Astrocyte of the cerebellum (primary cell): ENCODE measurements at regions not wholly inside any gene's neighbourhood (a gene's known extent, or its start where the extent isn't known, plus 50 kb on each side); places are given as distances from the start of the nearest gene placed in this dataset.

Experiments
- DNase-seq: peaks from one replicate; pipeline ENCODE4 v3.0.0-alpha.2; 2011; ENCODE audit warnings: low read depth
- H3K4me3 ChIP-seq: 2 replicates; pipeline ENCODE4 v1.5.1; 2011; ENCODE audit warnings: mild to moderate bottlenecking, low read depth, low read length, moderate library complexity
- in situ Hi-C: cut with HindIII; loops from 2 replicates; pipeline ENCODE4 v1.10.0; 2017; ENCODE audit warnings: low sequenced_read_pairs
- TF ChIP-seq, protein P1 (sequence below): IDR thresholded peaks from 2 replicates; pipeline ENCODE4 v1.5.1; 2012; ENCODE audit warnings: low read length, low read depth, moderate library complexity, mild to moderate bottlenecking; ENCODE audit errors: missing control alignments

DNA sequence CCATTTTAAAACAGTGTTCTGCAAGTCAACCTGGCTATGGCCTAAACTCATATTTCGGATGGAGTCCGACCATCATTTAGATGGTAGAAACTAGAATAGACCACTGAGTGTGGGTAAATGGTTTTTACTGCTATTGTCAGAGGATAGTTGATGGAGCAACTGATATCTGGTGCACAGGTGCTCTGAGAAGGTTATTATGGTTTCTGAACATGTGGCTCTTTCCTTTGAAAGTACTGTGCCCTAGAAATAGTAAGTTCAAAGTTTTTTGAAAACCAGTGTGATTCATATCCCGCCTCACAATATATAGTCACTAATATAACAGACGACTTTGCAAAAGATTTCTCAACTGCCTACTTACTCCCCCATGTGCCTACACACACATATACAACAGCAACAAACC, 64.4 kb upstream of the BTG1 start:
- no peak for DNase-seq
- H3K4me3 ChIP-seq = no peak overlapping the region
- in situ Hi-C loops = no loop called here
- TF ChIP-seq, protein P1, sequence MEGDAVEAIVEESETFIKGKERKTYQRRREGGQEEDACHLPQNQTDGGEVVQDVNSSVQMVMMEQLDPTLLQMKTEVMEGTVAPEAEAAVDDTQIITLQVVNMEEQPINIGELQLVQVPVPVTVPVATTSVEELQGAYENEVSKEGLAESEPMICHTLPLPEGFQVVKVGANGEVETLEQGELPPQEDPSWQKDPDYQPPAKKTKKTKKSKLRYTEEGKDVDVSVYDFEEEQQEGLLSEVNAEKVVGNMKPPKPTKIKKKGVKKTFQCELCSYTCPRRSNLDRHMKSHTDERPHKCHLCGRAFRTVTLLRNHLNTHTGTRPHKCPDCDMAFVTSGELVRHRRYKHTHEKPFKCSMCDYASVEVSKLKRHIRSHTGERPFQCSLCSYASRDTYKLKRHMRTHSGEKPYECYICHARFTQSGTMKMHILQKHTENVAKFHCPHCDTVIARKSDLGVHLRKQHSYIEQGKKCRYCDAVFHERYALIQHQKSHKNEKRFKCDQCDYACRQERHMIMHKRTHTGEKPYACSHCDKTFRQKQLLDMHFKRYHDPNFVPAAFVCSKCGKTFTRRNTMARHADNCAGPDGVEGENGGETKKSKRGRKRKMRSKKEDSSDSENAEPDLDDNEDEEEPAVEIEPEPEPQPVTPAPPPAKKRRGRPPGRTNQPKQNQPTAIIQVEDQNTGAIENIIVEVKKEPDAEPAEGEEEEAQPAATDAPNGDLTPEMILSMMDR = no peak

DNA sequence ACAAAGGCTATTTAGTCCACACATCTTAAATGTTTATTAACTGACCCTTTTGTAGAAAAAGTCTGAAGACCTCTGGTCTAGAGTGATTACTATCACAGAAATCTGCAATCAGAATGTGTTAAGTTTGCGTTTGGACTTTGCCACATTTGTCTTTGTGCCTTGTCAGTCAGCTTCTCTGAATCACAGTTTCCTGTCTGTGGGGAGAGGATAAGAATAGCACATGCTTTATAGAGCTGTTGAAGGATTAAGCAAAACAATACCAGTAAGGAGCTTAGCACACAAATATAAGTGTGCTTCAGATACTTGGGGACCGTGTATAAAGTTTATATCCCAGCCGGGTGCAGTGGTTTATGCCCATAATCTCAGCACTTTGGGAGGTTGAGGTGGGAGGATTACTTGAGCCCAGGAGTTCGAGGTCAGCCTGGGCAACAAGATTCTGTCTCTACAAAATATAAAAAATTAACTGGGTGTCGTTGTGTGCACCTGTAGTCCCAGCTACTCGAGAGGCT, 63.0 kb upstream of the BTG1 start:
- TF ChIP-seq, protein P1 = no peak
- DNase-seq = no peak
- in situ Hi-C loops = no loop called here
- H3K4me3 ChIP-seq = no peak overlapping the region

DNA sequence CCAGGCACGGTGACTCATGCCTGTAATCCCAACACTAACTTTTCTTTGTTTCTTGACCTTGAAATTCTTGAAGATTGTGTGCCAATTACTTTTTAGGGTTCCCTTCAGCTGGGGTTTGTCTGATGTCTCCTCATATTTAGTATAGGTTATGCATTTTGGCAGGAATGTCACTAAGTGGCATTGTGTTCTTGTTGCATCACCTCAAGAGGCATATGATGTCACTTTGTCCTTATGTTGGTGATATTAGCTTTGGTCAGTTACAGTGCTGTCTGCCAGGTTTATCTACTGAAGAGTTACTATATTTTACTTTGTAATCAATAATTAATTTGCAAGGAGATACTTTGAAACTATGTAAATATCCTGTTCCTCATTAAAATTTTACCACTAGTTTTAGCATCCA, 61.0 kb upstream of the BTG1 start:
- in situ Hi-C loops = no loop called here
- no peak overlapping the region for H3K4me3 ChIP-seq

DNA sequence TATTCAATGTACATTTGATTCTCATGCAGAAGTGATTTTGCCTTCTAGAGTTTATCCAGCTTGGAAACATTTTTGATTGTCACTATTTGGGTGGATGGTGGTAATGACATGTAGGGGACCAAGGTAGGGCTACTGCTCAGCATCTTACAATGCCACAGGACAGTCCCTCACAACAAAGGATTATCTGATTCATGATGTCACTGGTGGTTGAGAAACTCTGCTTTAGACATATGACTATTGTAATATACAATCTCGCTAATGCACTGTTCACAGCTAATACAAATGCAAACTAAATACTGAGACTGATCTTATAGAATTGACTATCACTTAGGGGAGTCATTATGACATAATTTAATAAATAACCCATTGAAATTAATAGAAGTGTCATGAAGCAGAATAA, 60.4 kb upstream of the BTG1 start:
- in situ Hi-C loops = no loop called here
- TF ChIP-seq, protein P1 = no peak
- DNase-seq = no peak
- no peak overlapping the region for H3K4me3 ChIP-seq

More for the DNA sequence above, 61.0 kb upstream of the BTG1 start:
- no peak for DNase-seq
- TF ChIP-seq, protein P1 = no peak

DNA sequence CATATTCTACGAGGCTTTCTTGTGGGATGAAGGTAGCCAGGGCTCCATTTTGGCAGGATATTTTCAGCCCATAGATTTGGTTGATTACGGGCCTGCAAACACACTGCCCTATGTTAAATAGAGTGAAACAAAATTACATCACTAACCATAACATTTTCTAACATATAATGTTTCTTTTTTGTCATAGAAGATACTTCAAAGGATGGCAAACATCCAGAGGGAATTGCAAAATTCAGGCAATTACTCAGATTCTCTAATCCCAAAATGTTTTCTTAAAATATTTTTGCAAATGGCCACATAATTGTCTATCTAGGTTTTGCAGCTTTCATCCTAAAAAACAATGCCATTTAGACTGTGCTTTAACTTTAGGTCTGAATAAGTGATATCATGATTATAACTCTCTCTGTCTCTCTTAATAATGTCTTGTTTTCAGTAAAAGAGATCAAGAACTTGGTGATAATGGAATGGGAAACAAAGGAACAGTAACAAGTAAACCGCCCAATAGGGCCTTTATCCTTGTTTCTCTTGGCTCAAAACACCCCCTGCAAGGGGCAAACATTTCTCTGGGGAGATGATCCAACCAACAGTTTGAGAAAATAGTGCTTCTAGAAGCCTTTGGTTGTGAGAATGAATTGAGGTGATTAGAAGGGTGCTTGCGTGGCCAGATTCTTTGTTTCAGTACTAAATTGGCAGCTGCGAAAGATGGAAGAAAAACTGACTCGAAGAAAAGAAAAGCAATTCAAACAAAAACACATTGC, 54.4 kb upstream of the BTG1 start:
- TF ChIP-seq, protein P1 = no peak

DNA sequence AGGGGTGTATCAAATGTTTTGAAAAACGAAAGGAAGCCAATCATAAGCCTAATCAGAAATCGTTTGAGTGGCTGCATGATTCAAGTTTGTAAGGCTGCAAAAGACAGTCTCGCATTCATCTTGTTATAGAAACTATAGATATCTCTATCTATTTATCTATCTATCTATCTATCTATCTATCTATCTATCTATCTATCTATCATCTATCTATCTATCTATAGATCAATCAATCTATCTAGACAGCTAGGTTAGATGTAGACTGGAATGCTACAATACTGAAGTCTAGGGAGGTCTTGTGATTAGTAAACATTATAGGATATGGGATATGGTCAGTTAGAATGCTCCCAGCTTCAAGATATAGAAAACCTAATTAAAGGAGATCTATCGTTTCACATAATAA, 52.2 kb upstream of the BTG1 start:
- DNase-seq = no peak
- in situ Hi-C loops = no loop called here
- TF ChIP-seq, protein P1 = no peak
- no peak overlapping the region for H3K4me3 ChIP-seq

More for the DNA sequence above, 54.4 kb upstream of the BTG1 start:
- DNase-seq = no peak
- in situ Hi-C loops = no loop called here
- H3K4me3 ChIP-seq = no peak overlapping the region
